ENCODE measurements at regions not wholly inside any gene's neighbourhood (a gene's known extent, or its start where the extent isn't known, plus 50 kb on each side); places are given as distances from the start of the nearest gene placed in this dataset.
"Not testable (repeated sequence)": the region's sequence is repeated elsewhere in the genome, so short reads cannot be mapped to it uniquely, and the experiment has no call there.

GRCh38 chr19:28715157-28715556, 497.8 kb downstream of the UQCRFS1 start:
- DNase-seq, result no peak

- DNase-seq, result no peak
These were observed 501.5 kb downstream of the UQCRFS1 start for GRCh38 chr19:28711411-28711810.

GRCh38 chr19:28710278-28710677, 502.7 kb downstream of the UQCRFS1 start:
- DNase-seq, result no peak

DNA sequence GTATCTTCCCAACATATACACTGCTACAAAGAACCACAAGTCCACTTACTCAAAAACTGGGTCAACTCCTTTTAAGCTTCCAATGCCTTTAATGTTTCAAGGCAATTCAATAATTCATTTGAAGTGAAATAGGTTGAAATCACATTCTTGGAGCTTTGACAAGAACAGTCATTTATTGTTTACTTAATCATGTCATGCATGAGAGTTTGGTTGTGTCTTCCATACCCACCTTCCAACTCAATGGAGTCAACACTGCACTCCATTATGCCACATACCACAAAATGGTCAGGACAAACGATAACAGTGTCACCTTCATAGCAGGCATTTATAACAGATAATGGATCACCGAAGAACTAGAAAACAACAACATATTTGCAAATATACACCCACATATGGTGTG, 506.3 kb downstream of the UQCRFS1 start:
- no peak for DNase-seq

- DNase-seq, result no peak
These were observed 507.9 kb downstream of the UQCRFS1 start for GRCh38 chr19:28705008-28705407.

DNA sequence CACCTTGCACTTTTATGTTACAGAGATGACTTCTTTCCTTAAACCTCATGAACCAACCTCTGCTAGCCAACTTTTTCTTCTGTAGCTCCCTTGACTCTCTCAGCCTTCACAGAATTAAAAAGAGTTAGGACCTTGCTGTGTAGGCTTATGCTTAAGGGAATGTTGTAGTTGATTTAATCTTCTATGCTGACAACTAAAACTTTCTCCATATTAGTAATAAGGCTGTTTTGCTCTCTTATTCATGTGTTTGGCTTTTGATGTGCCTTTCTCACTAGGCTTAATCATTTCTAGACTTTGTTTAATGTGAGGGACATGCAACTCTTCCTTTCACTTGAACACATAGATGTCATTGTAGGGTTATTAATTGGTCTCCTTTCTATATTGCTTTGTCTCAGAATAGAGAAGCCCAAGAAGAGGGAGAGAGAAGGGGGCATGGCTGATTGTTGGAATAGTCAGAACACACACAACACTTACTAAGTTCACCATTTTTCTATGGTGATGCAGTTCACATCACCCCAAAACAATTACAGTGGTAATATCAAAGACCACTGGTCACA, 509.5 kb downstream of the UQCRFS1 start:
- no peak for DNase-seq

DNA sequence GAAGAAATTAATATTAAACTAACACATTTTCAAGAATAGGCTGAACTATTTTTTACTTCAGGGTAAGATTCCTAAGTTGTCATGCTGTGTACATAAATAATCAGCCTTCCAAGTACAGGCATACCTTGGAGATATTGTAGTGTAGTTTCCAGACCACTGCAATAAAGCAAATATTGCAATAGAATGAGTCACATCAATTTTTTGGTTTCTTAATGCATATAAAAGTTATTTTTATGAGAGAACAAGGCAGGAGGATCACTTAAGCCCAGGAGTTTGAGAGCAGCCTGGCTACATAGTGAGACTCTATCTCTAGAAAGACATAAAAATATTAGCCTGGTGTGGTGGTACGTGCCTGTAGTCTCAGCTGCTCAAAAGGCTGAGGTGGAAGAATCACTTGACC, 511.5 kb downstream of the UQCRFS1 start:
- no peak for DNase-seq

DNA sequence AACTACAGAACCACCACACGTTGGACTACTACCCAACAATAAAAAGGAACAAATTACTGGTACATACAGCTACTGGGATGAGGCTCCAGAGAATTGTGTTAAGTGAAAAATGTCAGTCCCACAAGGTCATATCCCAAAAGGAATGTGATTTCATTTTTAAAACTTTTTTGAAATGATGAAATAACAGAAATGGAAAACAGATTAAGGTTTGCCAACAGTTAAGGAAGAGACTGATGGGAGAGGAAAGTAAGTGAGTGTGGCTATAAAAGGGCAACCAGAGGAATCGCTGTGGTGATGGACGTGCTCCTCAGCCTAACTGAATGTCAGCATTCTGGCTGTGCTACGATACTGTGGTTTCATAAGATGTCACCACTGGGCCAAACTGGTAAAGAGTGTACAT, 512.8 kb downstream of the UQCRFS1 start:
- no peak for DNase-seq

- DNase-seq, result no peak
These were observed 515.6 kb downstream of the UQCRFS1 start for GRCh38 chr19:28697308-28697707.

DNA sequence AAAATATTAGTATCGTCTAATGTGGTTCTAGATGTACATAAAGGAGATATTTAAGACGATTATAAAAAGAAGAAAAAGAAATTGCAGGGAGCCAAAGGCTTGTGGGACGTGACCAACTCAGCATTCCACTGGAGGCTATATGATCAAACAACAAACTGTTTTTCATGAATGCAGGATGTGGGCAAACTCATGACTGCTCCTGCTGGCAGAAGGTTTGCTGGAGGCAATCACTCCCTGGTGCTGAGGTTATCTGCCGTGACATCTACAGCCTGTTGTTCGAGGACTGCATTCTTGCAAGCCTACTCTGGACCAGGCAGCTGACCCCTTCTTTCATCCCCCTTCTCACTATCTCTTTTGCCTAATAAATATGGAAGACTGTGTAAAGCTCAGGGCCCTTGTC, 518.1 kb downstream of the UQCRFS1 start:
- no peak for DNase-seq

GRCh38 chr19:28691683-28692082, 521.3 kb downstream of the UQCRFS1 start:
- DNase-seq, result no peak

- DNase-seq, result not testable (repeated sequence)
These were observed 523.5 kb downstream of the UQCRFS1 start for GRCh38 chr19:28689464-28689863.

GRCh38 chr19:28687296-28687695, 525.7 kb downstream of the UQCRFS1 start:
- DNase-seq, result no peak

DNA sequence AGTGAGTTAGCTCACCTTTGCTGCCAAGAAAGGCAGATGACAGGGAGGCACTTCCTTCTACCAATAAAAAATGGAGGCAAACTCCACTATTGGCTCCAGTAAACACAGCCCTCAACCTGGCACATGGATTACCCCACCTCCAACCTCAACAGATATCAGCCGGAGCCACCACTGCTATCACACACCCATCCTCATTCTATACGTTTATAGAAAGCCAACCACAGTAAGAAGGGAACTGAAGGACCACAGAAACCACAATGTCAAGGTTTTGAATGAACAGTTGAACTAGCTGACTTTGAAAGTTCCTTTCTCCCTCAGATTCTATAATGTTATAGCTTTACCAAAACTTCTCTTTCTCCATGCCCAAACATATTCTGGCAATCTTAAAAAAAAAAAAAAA, 526.2 kb downstream of the UQCRFS1 start:
- no peak for DNase-seq

- no peak for DNase-seq
These were observed 527.1 kb downstream of the UQCRFS1 start for GRCh38 chr19:28685802-28686201.

- DNase-seq, result not testable (repeated sequence)
These were observed 527.9 kb downstream of the UQCRFS1 start for GRCh38 chr19:28685077-28685476.

DNA sequence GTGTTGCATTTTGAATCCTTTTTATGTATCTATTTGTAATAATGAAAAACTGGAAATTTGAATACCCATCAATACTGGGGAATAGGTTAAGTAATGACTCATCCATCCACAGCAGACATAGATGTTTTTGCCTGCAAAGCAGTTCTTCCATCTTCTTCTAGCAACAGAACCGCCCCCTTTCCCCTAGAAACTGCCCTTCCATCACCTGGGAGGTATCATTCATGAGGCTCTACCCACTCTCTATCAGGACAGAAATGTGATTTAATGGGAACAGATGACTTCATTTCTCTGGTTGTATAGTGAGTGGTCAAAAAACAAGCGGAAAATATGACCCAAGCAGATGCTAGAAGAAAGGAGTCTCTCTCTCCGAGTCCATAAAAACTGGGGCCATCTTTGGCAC, 532.8 kb downstream of the UQCRFS1 start:
- no peak for DNase-seq

GRCh38 chr19:28670836-28671235, 542.1 kb downstream of the UQCRFS1 start:
- DNase-seq, result no peak

GRCh38 chr19:28669804-28670203, 543.1 kb downstream of the UQCRFS1 start:
- no peak for DNase-seq

- no peak for DNase-seq
These were observed 545.5 kb downstream of the UQCRFS1 start for GRCh38 chr19:28667348-28667977.

GRCh38 chr19:28665748-28666147, 547.2 kb downstream of the UQCRFS1 start:
- DNase-seq, result no peak

DNA sequence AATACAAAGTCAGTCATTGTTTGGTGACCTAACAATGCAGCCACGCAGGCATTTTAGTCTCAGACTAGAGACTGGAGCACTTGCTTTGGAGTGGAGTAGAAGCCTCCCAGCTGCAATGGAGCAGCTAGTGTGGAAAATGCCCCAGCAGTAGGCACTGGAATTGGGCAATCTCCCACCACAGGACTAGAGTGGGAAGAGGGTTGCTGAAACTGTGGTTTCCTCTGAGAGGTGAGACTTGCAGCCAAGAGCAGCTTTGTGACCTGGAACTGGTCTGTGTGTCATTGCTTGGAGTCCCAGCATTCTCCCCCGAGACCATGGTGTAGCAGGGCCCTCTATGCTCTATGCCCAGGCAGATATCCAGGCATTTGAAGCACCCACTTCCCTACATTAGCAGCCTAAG, 556.3 kb downstream of the UQCRFS1 start:
- no peak for DNase-seq

DNA sequence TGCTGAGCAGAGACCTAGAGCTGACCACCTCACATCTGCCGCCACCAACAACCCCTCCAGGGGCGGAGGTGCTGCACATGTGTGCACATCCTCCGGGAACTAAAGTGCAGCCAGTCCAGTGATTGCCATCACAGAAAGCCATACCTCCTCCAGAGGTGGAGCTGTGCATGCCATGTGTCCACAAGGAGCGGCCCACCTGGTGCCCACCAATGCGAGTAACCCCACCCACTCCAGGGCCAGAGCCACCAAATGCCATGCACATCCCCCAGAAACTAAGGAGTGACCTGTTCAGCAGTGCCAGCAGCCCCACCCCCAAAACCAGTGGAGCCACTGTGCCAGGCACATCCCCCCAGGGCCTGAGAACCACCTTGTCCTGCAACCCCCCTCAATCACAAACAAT, 557.9 kb downstream of the UQCRFS1 start:
- DNase-seq, result no peak

DNA sequence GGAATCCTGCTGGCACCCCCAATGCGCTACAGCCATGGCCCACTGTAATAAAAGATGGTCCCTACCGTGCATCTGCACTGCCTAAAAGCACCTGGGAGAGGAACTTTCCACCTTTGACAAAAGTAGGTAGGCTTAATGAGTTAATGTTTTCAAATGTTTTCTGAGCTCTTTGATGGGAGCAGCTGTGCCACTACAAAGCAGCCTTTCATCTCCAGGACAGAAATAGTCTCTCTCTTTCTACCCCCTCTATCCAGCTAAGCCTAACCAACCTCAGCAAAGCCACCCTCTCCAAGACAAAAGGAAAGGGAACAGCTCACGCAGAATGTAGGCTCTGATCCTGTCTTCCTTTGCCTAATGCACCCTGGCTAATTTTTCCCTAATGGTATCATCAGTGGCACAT, 560.2 kb downstream of the UQCRFS1 start:
- no peak for DNase-seq

GRCh38 chr19:28646629-28647028, 566.3 kb downstream of the UQCRFS1 start:
- DNase-seq, result no peak
